GM21825 (cell line): ENCODE measurements at regions not wholly inside any gene's neighbourhood (a gene's known extent, or its start where the extent isn't known, plus 50 kb on each side); places are given as distances from the start of the nearest gene placed in this dataset.

Experiments used
- ATAC-seq: cut with Tn5 transposase; IDR thresholded peaks from one replicate; pipeline ENCODE4 v1.9.1; 2021; ENCODE audit warnings: mild to moderate bottlenecking, moderate library complexity; ENCODE audit not compliant: unreplicated experiment

GRCh38 chr2:65864619-65865018 lies 432.2 kb upstream of the SPRED2 start:
- ATAC-seq, result no peak

GRCh38 chr2:65863713-65864112 lies 431.3 kb upstream of the SPRED2 start:
- no peak for ATAC-seq

GRCh38 chr2:65856928-65857327 lies 424.5 kb upstream of the SPRED2 start:
- ATAC-seq, result no peak

- ATAC-seq, result no peak
Observed at GRCh38 chr2:65856423-65856822, 424.0 kb upstream of the SPRED2 start.

- no peak for ATAC-seq
Observed at GRCh38 chr2:65850695-65851094, 418.3 kb upstream of the SPRED2 start.

GRCh38 chr2:65846989-65847678 lies 414.7 kb upstream of the SPRED2 start:
- no peak for ATAC-seq

- no peak for ATAC-seq
Observed at GRCh38 chr2:65845442-65846182, 413.2 kb upstream of the SPRED2 start.

GRCh38 chr2:65842104-65842503 lies 409.7 kb upstream of the SPRED2 start:
- ATAC-seq, result no peak

GRCh38 chr2:65835975-65836549 lies 403.7 kb upstream of the SPRED2 start:
- no peak for ATAC-seq

- ATAC-seq, result no peak
Observed at GRCh38 chr2:65834771-65835475, 402.5 kb upstream of the SPRED2 start.

GRCh38 chr2:65834062-65834461 lies 401.7 kb upstream of the SPRED2 start:
- ATAC-seq, result no peak

GRCh38 chr2:65831509-65831908 lies 399.1 kb upstream of the SPRED2 start:
- ATAC-seq, result no peak

- no peak for ATAC-seq
Observed at GRCh38 chr2:65826567-65826966, 394.2 kb upstream of the SPRED2 start.

- no peak for ATAC-seq
Observed at GRCh38 chr2:65823511-65823910, 391.1 kb upstream of the SPRED2 start.

GRCh38 chr2:65820454-65820853 lies 388.1 kb upstream of the SPRED2 start:
- ATAC-seq, result no peak

- no peak for ATAC-seq
Observed at GRCh38 chr2:65819963-65820362, 387.6 kb upstream of the SPRED2 start.

GRCh38 chr2:65818873-65819451 lies 386.6 kb upstream of the SPRED2 start:
- ATAC-seq, result no peak

GRCh38 chr2:65813631-65814173 lies 381.3 kb upstream of the SPRED2 start:
- no peak for ATAC-seq

- no peak for ATAC-seq
Observed at GRCh38 chr2:65812887-65813286, 380.5 kb upstream of the SPRED2 start.

- no peak for ATAC-seq
Observed at GRCh38 chr2:65807942-65808341, 375.5 kb upstream of the SPRED2 start.

GRCh38 chr2:65804777-65805176 lies 372.4 kb upstream of the SPRED2 start:
- ATAC-seq, result no peak
